ENCODE measurements at regions not wholly inside any gene's neighbourhood (a gene's known extent, or its start where the extent isn't known, plus 50 kb on each side); places are given as distances from the start of the nearest gene placed in this dataset.

- no peak overlapping the region for H3K27ac ChIP-seq (ENCODE audit: low read length)
- H3K9ac ChIP-seq (ENCODE audit: low read length in 2 of 2) = no peak overlapping the region
These were observed 443.8 kb downstream of the TENT5A start for GRCh38 chr6:81308577-81309279.

GRCh38 chr6:81307651-81308214 is 444.7 kb downstream of the TENT5A start:
- Histone ChIP-seq H3K4me3 (ENCODE audit: low read length in 2 of 2) (no peak overlapping the region), H3K9ac (ENCODE audit: low read length in 2 of 2) (no peak overlapping the region), H3K27me3 (ENCODE audit: control insufficient read depth in 1 of 2, insufficient read depth in 2 of 2, low read length in 2 of 2) (no peaks in the 10 kb centered on the region), H3K9me3 (ENCODE audit: control insufficient read depth in 2 of 2, low read length in 2 of 2) (no peaks in the 10 kb centered on the region), H3K36me3 (ENCODE audit: control insufficient read depth in 2 of 2, insufficient read depth in 2 of 2, low read length in 2 of 2) (no peaks in the 10 kb centered on the region), H3K27ac (ENCODE audit: low read length) (no peak overlapping the region), H3K4me1 (ENCODE audit: control insufficient read depth, insufficient read depth, low read length) (no peaks in the 10 kb centered on the region)

More at GRCh38 chr6:81308577-81309279, 443.8 kb downstream of the TENT5A start:
- Histone ChIP-seq H3K36me3 (ENCODE audit: control insufficient read depth in 2 of 2, insufficient read depth in 2 of 2, low read length in 2 of 2) (no peaks in the 10 kb centered on the region), H3K27me3 (ENCODE audit: control insufficient read depth in 1 of 2, insufficient read depth in 2 of 2, low read length in 2 of 2) (no peaks in the 10 kb centered on the region), H3K4me3 (ENCODE audit: low read length in 2 of 2) (no peak overlapping the region), H3K9me3 (ENCODE audit: control insufficient read depth in 2 of 2, low read length in 2 of 2) (no peaks in the 10 kb centered on the region), H3K4me1 (ENCODE audit: control insufficient read depth, insufficient read depth, low read length) (no peaks in the 10 kb centered on the region)

GRCh38 chr6:81304466-81304865 is 448.0 kb downstream of the TENT5A start:
- Histone ChIP-seq H3K27ac (ENCODE audit: low read length) (no peak overlapping the region), H3K9ac (ENCODE audit: low read length in 2 of 2) (no peak overlapping the region), H3K9me3 (ENCODE audit: control insufficient read depth in 2 of 2, low read length in 2 of 2) (no peaks in the 10 kb centered on the region)

DNA sequence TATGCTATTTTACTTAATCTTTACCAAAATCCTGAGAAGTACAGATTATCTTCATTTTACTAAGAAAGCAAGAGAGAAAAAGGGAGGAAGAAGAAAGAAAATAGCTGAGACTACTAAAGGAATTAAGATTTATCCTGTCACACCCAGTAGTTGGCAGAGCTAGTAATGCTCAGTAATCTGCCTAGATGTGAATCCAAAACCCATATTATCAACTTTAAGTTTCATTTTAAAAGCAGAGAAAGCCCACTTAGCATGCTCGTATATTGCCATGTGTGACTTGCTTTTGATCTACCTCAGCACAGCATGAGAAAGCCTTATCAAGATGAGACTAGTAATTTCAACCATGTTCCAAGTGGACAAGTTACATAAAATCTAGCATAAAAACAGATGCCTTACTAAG is 451.5 kb downstream of the TENT5A start:
- H3K4me1 ChIP-seq (ENCODE audit: control insufficient read depth, insufficient read depth, low read length) = no peaks in the 10 kb centered on the region
- no peak overlapping the region for H3K27ac ChIP-seq (ENCODE audit: low read length)
- no peak overlapping the region for H3K9ac ChIP-seq (ENCODE audit: low read length in 2 of 2)
- H3K4me3 ChIP-seq (ENCODE audit: low read length in 2 of 2) = no peak overlapping the region
- no peaks in the 10 kb centered on the region for H3K27me3 ChIP-seq (ENCODE audit: control insufficient read depth in 1 of 2, insufficient read depth in 2 of 2, low read length in 2 of 2)
- no peaks in the 10 kb centered on the region for H3K9me3 ChIP-seq (ENCODE audit: control insufficient read depth in 2 of 2, low read length in 2 of 2)
- no peaks in the 10 kb centered on the region for H3K36me3 ChIP-seq (ENCODE audit: control insufficient read depth in 2 of 2, insufficient read depth in 2 of 2, low read length in 2 of 2)

More at GRCh38 chr6:81304466-81304865, 448.0 kb downstream of the TENT5A start:
- Histone ChIP-seq H3K27me3 (ENCODE audit: control insufficient read depth in 1 of 2, insufficient read depth in 2 of 2, low read length in 2 of 2) (no peaks in the 10 kb centered on the region), H3K4me1 (ENCODE audit: control insufficient read depth, insufficient read depth, low read length) (no peaks in the 10 kb centered on the region), H3K36me3 (ENCODE audit: control insufficient read depth in 2 of 2, insufficient read depth in 2 of 2, low read length in 2 of 2) (no peaks in the 10 kb centered on the region), H3K4me3 (ENCODE audit: low read length in 2 of 2) (no peak overlapping the region)

DNA sequence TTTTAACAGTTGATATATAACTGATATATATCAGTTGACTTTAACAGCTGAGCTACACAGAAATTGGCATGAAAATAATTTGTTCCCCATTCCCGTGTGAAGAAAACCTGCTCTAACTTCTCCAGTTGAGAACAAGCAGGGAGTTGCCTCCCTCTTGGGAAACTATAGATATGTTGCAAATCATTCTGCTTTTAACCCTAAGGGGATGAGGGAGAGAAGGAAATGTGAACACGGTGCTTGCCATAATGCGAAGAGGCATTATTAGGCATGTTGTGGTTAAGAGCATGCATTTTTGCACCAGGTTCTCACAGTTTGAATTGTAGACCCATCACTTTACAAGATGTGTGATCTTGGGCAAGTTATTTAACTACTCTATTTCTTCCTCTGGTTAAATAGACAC is 453.7 kb downstream of the TENT5A start:
- Histone ChIP-seq H3K36me3 (ENCODE audit: control insufficient read depth in 2 of 2, insufficient read depth in 2 of 2, low read length in 2 of 2) (no peaks in the 10 kb centered on the region), H3K27ac (ENCODE audit: low read length) (no peak overlapping the region), H3K9ac (ENCODE audit: low read length in 2 of 2) (no peak overlapping the region)

GRCh38 chr6:81295310-81295709 is 457.2 kb downstream of the TENT5A start:
- H3K4me1 ChIP-seq (ENCODE audit: control insufficient read depth, insufficient read depth, low read length) = no peaks in the 10 kb centered on the region
- H3K9me3 ChIP-seq (ENCODE audit: control insufficient read depth in 2 of 2, low read length in 2 of 2) = no peaks in the 10 kb centered on the region
- H3K4me3 ChIP-seq (ENCODE audit: low read length in 2 of 2) = no peak overlapping the region
- no peak overlapping the region for H3K27ac ChIP-seq (ENCODE audit: low read length)
- no peaks in the 10 kb centered on the region for H3K36me3 ChIP-seq (ENCODE audit: control insufficient read depth in 2 of 2, insufficient read depth in 2 of 2, low read length in 2 of 2)
- no peaks in the 10 kb centered on the region for H3K27me3 ChIP-seq (ENCODE audit: control insufficient read depth in 1 of 2, insufficient read depth in 2 of 2, low read length in 2 of 2)
- no peak overlapping the region for H3K9ac ChIP-seq (ENCODE audit: low read length in 2 of 2)

More for the DNA sequence above, 453.7 kb downstream of the TENT5A start:
- H3K4me1 ChIP-seq (ENCODE audit: control insufficient read depth, insufficient read depth, low read length) = no peaks in the 10 kb centered on the region
- no peaks in the 10 kb centered on the region for H3K27me3 ChIP-seq (ENCODE audit: control insufficient read depth in 1 of 2, insufficient read depth in 2 of 2, low read length in 2 of 2)
- H3K9me3 ChIP-seq (ENCODE audit: control insufficient read depth in 2 of 2, low read length in 2 of 2) = no peaks in the 10 kb centered on the region
- H3K4me3 ChIP-seq (ENCODE audit: low read length in 2 of 2) = no peak overlapping the region

DNA sequence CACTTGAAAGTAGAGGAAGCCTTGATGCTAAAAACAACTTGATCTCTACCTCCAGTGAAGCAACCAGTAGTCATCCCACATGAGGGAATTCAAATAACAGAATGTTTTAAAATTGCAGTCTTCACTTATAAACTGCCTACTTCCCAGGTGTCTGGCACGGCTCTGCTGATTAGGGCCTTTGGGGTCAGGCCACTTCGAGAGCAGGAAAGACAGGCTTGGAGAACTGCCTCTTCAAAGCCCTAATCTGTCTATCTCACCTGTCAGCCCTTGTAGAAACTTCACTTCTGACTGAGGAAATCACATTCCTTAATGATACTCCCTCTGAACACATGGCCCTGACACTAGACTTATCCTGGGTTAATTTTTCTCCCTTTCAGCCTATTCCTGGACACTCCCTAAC is 458.6 kb downstream of the TENT5A start:
- Histone ChIP-seq H3K9ac (ENCODE audit: low read length in 2 of 2) (no peak overlapping the region), H3K27ac (ENCODE audit: low read length) (no peak overlapping the region), H3K4me3 (ENCODE audit: low read length in 2 of 2) (no peak overlapping the region), H3K4me1 (ENCODE audit: control insufficient read depth, insufficient read depth, low read length) (no peaks in the 10 kb centered on the region), H3K27me3 (ENCODE audit: control insufficient read depth in 1 of 2, insufficient read depth in 2 of 2, low read length in 2 of 2) (no peaks in the 10 kb centered on the region), H3K9me3 (ENCODE audit: control insufficient read depth in 2 of 2, low read length in 2 of 2) (no peaks in the 10 kb centered on the region), H3K36me3 (ENCODE audit: control insufficient read depth in 2 of 2, insufficient read depth in 2 of 2, low read length in 2 of 2) (no peaks in the 10 kb centered on the region)

DNA sequence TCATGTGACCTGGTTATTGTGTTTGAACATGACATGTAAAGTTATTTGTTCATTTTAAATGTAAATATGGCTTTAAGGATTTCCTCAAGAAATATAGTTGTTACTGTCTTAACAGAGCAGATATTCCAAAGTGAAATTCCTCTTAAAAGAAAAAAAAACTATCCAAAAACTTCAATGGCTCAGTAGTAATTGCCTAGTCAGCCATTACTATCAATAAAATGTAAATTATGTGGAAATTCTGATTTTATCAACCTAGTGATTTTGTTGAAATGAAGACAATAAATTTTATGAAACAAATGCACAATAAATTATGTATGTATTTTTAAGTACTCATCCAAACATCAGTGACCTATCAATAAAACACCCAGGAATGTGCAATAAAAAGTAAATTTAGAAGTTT is 463.3 kb downstream of the TENT5A start:
- Histone ChIP-seq H3K27ac (ENCODE audit: low read length) (no peak overlapping the region), H3K9ac (ENCODE audit: low read length in 2 of 2) (no peak overlapping the region), H3K4me3 (ENCODE audit: low read length in 2 of 2) (no peak overlapping the region), H3K9me3 (ENCODE audit: control insufficient read depth in 2 of 2, low read length in 2 of 2) (no peaks in the 10 kb centered on the region), H3K4me1 (ENCODE audit: control insufficient read depth, insufficient read depth, low read length) (no peaks in the 10 kb centered on the region), H3K27me3 (ENCODE audit: control insufficient read depth in 1 of 2, insufficient read depth in 2 of 2, low read length in 2 of 2) (no peaks in the 10 kb centered on the region), H3K36me3 (ENCODE audit: control insufficient read depth in 2 of 2, insufficient read depth in 2 of 2, low read length in 2 of 2) (no peaks in the 10 kb centered on the region)

DNA sequence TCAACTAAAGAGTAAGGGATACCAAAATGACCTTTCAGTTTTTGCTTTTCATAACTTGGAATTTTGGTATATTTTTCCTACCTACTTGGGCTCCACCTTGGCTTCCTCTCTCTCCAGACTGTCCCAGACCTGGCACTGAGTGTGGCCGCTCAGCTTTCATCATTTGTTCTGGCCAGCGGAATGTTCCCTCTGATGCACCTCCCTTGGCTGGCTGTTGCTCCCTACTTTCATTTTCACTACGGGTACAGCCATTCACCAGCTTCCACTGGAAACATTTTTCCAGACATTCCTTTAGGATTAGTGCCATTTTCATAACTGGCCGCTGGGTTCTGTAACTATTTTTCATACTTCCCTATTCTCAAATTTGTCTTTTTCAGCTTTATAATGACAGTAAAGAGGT is 487.4 kb downstream of the TENT5A start:
- no peaks in the 10 kb centered on the region for H3K9me3 ChIP-seq (ENCODE audit: control insufficient read depth in 2 of 2, low read length in 2 of 2)
- H3K36me3 ChIP-seq (ENCODE audit: control insufficient read depth in 2 of 2, insufficient read depth in 2 of 2, low read length in 2 of 2) = no peaks in the 10 kb centered on the region
- no peaks in the 10 kb centered on the region for H3K4me1 ChIP-seq (ENCODE audit: control insufficient read depth, insufficient read depth, low read length)
- no peak overlapping the region for H3K27ac ChIP-seq (ENCODE audit: low read length)
- peak overlapping the region; percentile 13 to 50 for H3K4me3 ChIP-seq (ENCODE audit: low read length in 2 of 2)
- no peaks in the 10 kb centered on the region for H3K27me3 ChIP-seq (ENCODE audit: control insufficient read depth in 1 of 2, insufficient read depth in 2 of 2, low read length in 2 of 2)
- H3K9ac ChIP-seq (ENCODE audit: low read length in 2 of 2) = no peak overlapping the region

- Histone ChIP-seq H3K27me3 (ENCODE audit: control insufficient read depth in 1 of 2, insufficient read depth in 2 of 2, low read length in 2 of 2) (no peaks in the 10 kb centered on the region), H3K27ac (ENCODE audit: low read length) (no peak overlapping the region), H3K4me1 (ENCODE audit: control insufficient read depth, insufficient read depth, low read length) (no peaks in the 10 kb centered on the region), H3K4me3 (ENCODE audit: low read length in 2 of 2) (no peak overlapping the region), H3K36me3 (ENCODE audit: control insufficient read depth in 2 of 2, insufficient read depth in 2 of 2, low read length in 2 of 2) (no peaks in the 10 kb centered on the region), H3K9me3 (ENCODE audit: control insufficient read depth in 2 of 2, low read length in 2 of 2) (no peaks in the 10 kb centered on the region), H3K9ac (ENCODE audit: low read length in 2 of 2) (no peak overlapping the region)
These were observed 488.8 kb downstream of the TENT5A start for GRCh38 chr6:81263531-81264168.

GRCh38 chr6:81262656-81263055 is 489.8 kb downstream of the TENT5A start:
- Histone ChIP-seq H3K9me3 (ENCODE audit: control insufficient read depth in 2 of 2, low read length in 2 of 2) (no peaks in the 10 kb centered on the region), H3K9ac (ENCODE audit: low read length in 2 of 2) (no peak overlapping the region), H3K4me3 (ENCODE audit: low read length in 2 of 2) (no peak overlapping the region), H3K36me3 (ENCODE audit: control insufficient read depth in 2 of 2, insufficient read depth in 2 of 2, low read length in 2 of 2) (no peaks in the 10 kb centered on the region), H3K27ac (ENCODE audit: low read length) (no peak overlapping the region), H3K27me3 (ENCODE audit: control insufficient read depth in 1 of 2, insufficient read depth in 2 of 2, low read length in 2 of 2) (no peaks in the 10 kb centered on the region), H3K4me1 (ENCODE audit: control insufficient read depth, insufficient read depth, low read length) (no peaks in the 10 kb centered on the region)
